ENCODE measurements at regions not wholly inside any gene's neighbourhood (a gene's known extent, or its start where the extent isn't known, plus 50 kb on each side); places are given as distances from the start of the nearest gene placed in this dataset.

DNA sequence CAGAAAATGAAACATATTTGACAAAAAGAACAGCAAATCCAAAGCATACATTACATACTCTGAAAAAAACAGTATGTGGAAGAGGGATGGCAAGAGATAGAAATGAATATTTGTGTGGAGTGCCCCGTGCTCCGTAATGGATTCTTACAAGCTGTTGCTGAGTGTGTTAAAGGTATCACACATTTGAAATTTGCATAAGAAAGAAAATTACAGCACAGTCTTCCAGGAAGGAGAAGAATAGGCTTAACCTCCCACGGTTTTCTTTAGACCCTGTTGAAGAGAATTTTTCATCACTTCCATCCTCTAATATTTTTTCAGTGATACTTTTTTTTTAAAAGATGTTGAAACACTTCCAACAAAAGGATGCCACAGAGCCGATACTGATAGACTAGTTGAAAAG, 1489.4 kb downstream of the RAPGEF2 start:
- Histone ChIP-seq H3K4me3 (replicated peaks in 1 of 3; ENCODE audit: insufficient read depth in 1 of 3, low read depth in 2 of 3, low read length in 3 of 3) (no peak overlapping the region), H3K79me2 (ENCODE audit: insufficient read depth, low read length) (no peaks in the 10 kb centered on the region), H3K4me1 (ENCODE audit: insufficient read depth, low read length) (no peaks in the 10 kb centered on the region), H3K27me3 (ENCODE audit: control insufficient read depth in 1 of 2, insufficient read depth in 2 of 2, low read length in 2 of 2) (no peaks in the 10 kb centered on the region; a peak in 1 of 5 replicates), H3K27ac (ENCODE audit: extremely low read length, insufficient read depth, low read length) (no peak overlapping the region), H3K9ac (ENCODE audit: insufficient read depth, low read depth, low read length) (no peak overlapping the region), H3K36me3 (replicated peaks in 1 of 2; ENCODE audit: control insufficient read depth in 1 of 2, insufficient read depth in 2 of 2, low read length in 2 of 2) (no peaks in the 10 kb centered on the region), H3K4me2 (ENCODE audit: low read depth, low read length) (no peak overlapping the region), H2AFZ (ENCODE audit: low read length) (no peak overlapping the region), H3K9me3 (ENCODE audit: low read length) (no peaks in the 10 kb centered on the region), H4K20me1 (ENCODE audit: insufficient read depth, low read length) (no peaks in the 10 kb centered on the region)
- DNase-seq (ENCODE audit: low spot score) (no peak), ATAC-seq (no peak), FAIRE-seq (no peak)
- in situ Hi-C loops (cut with HindIII; ENCODE audit: extremely low pct_ligation_motif_present, low pct_unique_long_range_greater_than_20kb) (no loop called here), intact Hi-C loops (cut with micrococcal nuclease; ENCODE audit: unreplicated experiment) (no loop called here)
- WGBS (ENCODE audit: low lambda C conversion rate) = 23% methylated on average over 4 of the region's 4 CpGs
- ChIA-PET CTCF (ENCODE audit: low intra/inter-chr PET ratio, low total read pairs) (no interaction called here), POLR2A (no interaction called here)
- no TSS peak for BruUV-seq (replicated peaks)
- TF ChIP-seq PCBP1 (IDR thresholded peaks at IDR 0.05; ENCODE audit: borderline replicate concordance, low read depth, low read length) (no peak), FOXC1 (CRISPR knock-in tag; IDR thresholded peaks at IDR 0.05; ENCODE audit: borderline replicate concordance) (no peak), ZNF383 (CRISPR knock-in tag; IDR thresholded peaks at IDR 0.05; ENCODE audit: borderline replicate concordance) (no peak), ZNF207 (IDR thresholded peaks at IDR 0.05; ENCODE audit: borderline replicate concordance) (no peak), ZBTB42 (CRISPR knock-in tag; IDR thresholded peaks at IDR 0.05) (no peak), ZNF292 (CRISPR knock-in tag; IDR thresholded peaks at IDR 0.05; ENCODE audit: borderline replicate concordance, low read depth) (no peak), MIER2 (CRISPR knock-in tag; IDR thresholded peaks at IDR 0.05) (no peak), KLF9 (CRISPR knock-in tag; IDR thresholded peaks at IDR 0.05; ENCODE audit: low read depth) (no peak), KAT2B (IDR thresholded peaks at IDR 0.05; ENCODE audit: borderline replicate concordance, low read depth, low read length) (no peak), FOXK1 (CRISPR knock-in tag; IDR thresholded peaks at IDR 0.05; ENCODE audit: borderline replicate concordance, low read depth) (no peak)
- TF ChIP-seq, protein P1, sequence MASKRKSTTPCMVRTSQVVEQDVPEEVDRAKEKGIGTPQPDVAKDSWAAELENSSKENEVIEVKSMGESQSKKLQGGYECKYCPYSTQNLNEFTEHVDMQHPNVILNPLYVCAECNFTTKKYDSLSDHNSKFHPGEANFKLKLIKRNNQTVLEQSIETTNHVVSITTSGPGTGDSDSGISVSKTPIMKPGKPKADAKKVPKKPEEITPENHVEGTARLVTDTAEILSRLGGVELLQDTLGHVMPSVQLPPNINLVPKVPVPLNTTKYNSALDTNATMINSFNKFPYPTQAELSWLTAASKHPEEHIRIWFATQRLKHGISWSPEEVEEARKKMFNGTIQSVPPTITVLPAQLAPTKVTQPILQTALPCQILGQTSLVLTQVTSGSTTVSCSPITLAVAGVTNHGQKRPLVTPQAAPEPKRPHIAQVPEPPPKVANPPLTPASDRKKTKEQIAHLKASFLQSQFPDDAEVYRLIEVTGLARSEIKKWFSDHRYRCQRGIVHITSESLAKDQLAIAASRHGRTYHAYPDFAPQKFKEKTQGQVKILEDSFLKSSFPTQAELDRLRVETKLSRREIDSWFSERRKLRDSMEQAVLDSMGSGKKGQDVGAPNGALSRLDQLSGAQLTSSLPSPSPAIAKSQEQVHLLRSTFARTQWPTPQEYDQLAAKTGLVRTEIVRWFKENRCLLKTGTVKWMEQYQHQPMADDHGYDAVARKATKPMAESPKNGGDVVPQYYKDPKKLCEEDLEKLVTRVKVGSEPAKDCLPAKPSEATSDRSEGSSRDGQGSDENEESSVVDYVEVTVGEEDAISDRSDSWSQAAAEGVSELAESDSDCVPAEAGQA (IDR thresholded peaks at IDR 0.05; ENCODE audit: low read depth) = no peak
- TF ChIP-seq, protein P1 (CRISPR knock-in tag; IDR thresholded peaks at IDR 0.05; ENCODE audit: borderline replicate concordance) = no peak
- TF ChIP-seq, protein P2, sequence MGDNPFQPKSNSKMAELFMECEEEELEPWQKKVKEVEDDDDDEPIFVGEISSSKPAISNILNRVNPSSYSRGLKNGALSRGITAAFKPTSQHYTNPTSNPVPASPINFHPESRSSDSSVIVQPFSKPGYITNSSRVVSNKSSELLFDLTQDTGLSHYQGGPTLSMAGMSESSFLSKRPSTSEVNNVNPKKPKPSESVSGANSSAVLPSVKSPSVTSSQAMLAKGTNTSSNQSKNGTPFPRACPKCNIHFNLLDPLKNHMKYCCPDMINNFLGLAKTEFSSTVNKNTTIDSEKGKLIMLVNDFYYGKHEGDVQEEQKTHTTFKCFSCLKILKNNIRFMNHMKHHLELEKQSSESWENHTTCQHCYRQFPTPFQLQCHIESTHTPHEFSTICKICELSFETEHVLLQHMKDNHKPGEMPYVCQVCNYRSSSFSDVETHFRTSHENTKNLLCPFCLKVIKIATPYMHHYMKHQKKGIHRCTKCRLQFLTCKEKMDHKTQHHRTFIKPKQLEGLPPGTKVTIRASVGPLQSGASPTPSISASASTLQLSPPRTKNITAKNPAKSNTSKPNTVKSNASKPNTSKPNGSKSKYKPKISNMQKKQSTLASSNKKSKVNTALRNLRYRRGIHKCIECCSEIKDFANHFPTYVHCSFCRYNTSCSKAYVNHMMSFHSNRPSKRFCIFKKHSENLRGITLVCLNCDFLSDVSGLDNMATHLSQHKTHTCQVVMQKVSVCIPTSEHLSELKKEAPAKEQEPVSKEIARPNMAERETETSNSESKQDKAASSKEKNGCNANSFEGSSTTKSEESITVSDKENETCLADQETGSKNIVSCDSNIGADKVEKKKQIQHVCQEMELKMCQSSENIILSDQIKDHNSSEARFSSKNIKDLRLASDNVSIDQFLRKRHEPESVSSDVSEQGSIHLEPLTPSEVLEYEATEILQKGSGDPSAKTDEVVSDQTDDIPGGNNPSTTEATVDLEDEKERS (CRISPR knock-in tag; IDR thresholded peaks at IDR 0.05) = no peak
- TF ChIP-seq, protein P3, sequence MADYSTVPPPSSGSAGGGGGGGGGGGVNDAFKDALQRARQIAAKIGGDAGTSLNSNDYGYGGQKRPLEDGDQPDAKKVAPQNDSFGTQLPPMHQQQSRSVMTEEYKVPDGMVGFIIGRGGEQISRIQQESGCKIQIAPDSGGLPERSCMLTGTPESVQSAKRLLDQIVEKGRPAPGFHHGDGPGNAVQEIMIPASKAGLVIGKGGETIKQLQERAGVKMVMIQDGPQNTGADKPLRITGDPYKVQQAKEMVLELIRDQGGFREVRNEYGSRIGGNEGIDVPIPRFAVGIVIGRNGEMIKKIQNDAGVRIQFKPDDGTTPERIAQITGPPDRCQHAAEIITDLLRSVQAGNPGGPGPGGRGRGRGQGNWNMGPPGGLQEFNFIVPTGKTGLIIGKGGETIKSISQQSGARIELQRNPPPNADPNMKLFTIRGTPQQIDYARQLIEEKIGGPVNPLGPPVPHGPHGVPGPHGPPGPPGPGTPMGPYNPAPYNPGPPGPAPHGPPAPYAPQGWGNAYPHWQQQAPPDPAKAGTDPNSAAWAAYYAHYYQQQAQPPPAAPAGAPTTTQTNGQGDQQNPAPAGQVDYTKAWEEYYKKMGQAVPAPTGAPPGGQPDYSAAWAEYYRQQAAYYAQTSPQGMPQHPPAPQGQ (CRISPR knock-in tag; IDR thresholded peaks at IDR 0.05; ENCODE audit: borderline replicate concordance) = no peak
